HL-60 (cell line): ENCODE measurements at regions not wholly inside any gene's neighbourhood (a gene's known extent, or its start where the extent isn't known, plus 50 kb on each side); places are given as distances from the start of the nearest gene placed in this dataset.

Experiments
- DNase-seq, 2 experiments: peaks; one replicate each; pipeline ENCODE4 v3.0.0-alpha.2; 2010 to 2020; ENCODE audit warnings: low read depth in 1 of 2, low spot score in 1 of 2
- H3K27ac ChIP-seq: fragments of 250-450 bp; sonication (Bioruptor Pico); replicated peaks from 2 replicates; pipeline ENCODE4 v1.5.1; 2020; ENCODE audit warnings: mild to moderate bottlenecking, moderate library complexity
- H3K27me3 ChIP-seq: fragments of 250-450 bp; sonication (Bioruptor Pico); 2 replicates; pipeline ENCODE4 v1.5.1; 2021; ENCODE audit warnings: mild to moderate bottlenecking, moderate library complexity; ENCODE audit not compliant: insufficient read depth, poor library complexity, severe bottlenecking
- H3K4me3 ChIP-seq: replicated peaks from 2 replicates; pipeline ENCODE4 v1.5.1; 2011; ENCODE audit warnings: mild to moderate bottlenecking, control low read depth, low read length; ENCODE audit not compliant: insufficient read depth
- CTCF ChIP-seq: IDR thresholded peaks from one replicate; pipeline ENCODE4 v1.5.1; 2011; ENCODE audit warnings: low read length, control low read depth, inconsistent platforms; ENCODE audit not compliant: insufficient read depth
- GABPA ChIP-seq: IDR thresholded peaks from 2 replicates; pipeline ENCODE4 v1.6.1; 2012; ENCODE audit warnings: low read depth
- POLR2AphosphoS5 ChIP-seq: IDR thresholded peaks from 2 replicates; pipeline ENCODE4 v1.6.1; 2012; ENCODE audit warnings: low read depth
- REST ChIP-seq: IDR thresholded peaks from 2 replicates; pipeline ENCODE4 v1.6.1; 2012; ENCODE audit warnings: low read depth; ENCODE audit not compliant: insufficient replicate concordance
- SPI1 ChIP-seq: IDR thresholded peaks from 2 replicates; pipeline ENCODE4 v1.6.1; 2012; ENCODE audit warnings: low read depth, mild to moderate bottlenecking, borderline replicate concordance

- TF ChIP-seq SPI1 = no peak
- TF ChIP-seq CTCF = no peak
- TF ChIP-seq GABPA = no peak
- TF ChIP-seq REST = no peak
- no peak for TF ChIP-seq POLR2AphosphoS5
- Histone ChIP-seq H3K4me3 (no peak overlapping the region), H3K27me3 (no peaks in the 10 kb centered on the region), H3K27ac (no peak overlapping the region)
- no peak for DNase-seq
Measured at GRCh38 chr10:128943111-128943510, 523.9 kb upstream of the MGMT start.

- no peak overlapping the region for H3K27ac ChIP-seq
- H3K27me3 ChIP-seq = no peaks in the 10 kb centered on the region
- no peak for DNase-seq
- H3K4me3 ChIP-seq = no peak overlapping the region
- TF ChIP-seq SPI1 = no peak
Measured at GRCh38 chr10:128945398-128945797, 521.6 kb upstream of the MGMT start.

GRCh38 chr10:128950159-128950915 lies 516.7 kb upstream of the MGMT start:
- DNase-seq = no peak
- H3K4me3 ChIP-seq = no peak overlapping the region
- H3K27me3 ChIP-seq = no peaks in the 10 kb centered on the region
- H3K27ac ChIP-seq = no peak overlapping the region
- no peak for TF ChIP-seq CTCF

- H3K27ac ChIP-seq = no peak overlapping the region
- DNase-seq = no peak
- no peak for TF ChIP-seq CTCF
- no peak for TF ChIP-seq SPI1
- no peak for TF ChIP-seq GABPA
- no peak for TF ChIP-seq POLR2AphosphoS5
- TF ChIP-seq REST = no peak
- no peaks in the 10 kb centered on the region for H3K27me3 ChIP-seq
- no peak overlapping the region for H3K4me3 ChIP-seq
Measured at GRCh38 chr10:128950916-128951275, 516.1 kb upstream of the MGMT start.
